Spleen (tissue), 7 donors: ENCODE measurements at regions not wholly inside any gene's neighbourhood (a gene's known extent, or its start where the extent isn't known, plus 50 kb on each side); places are given as distances from the start of the nearest gene placed in this dataset.
"Not testable (repeated sequence)": the region's sequence is repeated elsewhere in the genome, so short reads cannot be mapped to it uniquely, and the experiment has no call there.

Experiments used
- POLR2AphosphoS5 ChIP-seq, 3 donors: sonication (generic); formaldehyde crosslinking; IDR thresholded peaks; one replicate each; pipeline ENCODE4 v1.5.1; 2017; ENCODE audit warnings: antibody characterized with exemption in 3 of 3
- TF ChIP-seq, protein P1 (sequence below), 11 experiments: fragments of 200-600 bp in 7 of 11; fragments of 450-650 bp in 4 of 11; sonication (generic) in 4 of 11; IDR thresholded peaks in 8 of 11; conservative IDR thresholded peaks in 3 of 11; 1 replicate in 7 of 11; 2 replicates in 4 of 11; pipeline versions ENCODE4 v1.4.0 to v1.8.0; 2016 to 2021; ENCODE audit warnings: antibody characterized with exemption in 11 of 11, inconsistent platforms in 4 of 11, mild to moderate bottlenecking in 1 of 11
- donor health status: DM: no; HTN: no; CAD: no; lungs with moderate emphysema.
- donor health status: DM: no; HTN: no; CAD: no.
- donor health status: DM: no; HTN: no; CAD: no.

DNA sequence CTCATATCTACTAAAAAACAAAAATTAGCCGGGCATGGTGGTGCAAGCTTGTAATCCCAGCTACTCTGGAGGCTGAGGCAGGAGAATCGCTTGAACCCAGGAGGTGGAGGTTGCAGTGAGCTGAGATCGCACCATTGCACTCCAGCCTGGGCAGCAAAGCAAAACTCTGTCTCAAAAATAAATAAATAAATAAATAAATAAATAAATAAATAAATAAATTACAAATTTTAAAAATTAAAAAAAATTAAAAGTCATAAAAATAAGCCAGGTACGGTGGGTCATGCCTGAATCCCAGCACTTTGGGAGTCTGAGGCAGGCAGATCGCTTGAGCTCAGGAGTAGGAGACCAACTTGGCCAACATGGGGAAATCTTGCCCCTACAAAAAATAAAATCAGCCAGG is 59.7 kb upstream of the SH3GLB1 start:
- TF ChIP-seq, protein P1, sequence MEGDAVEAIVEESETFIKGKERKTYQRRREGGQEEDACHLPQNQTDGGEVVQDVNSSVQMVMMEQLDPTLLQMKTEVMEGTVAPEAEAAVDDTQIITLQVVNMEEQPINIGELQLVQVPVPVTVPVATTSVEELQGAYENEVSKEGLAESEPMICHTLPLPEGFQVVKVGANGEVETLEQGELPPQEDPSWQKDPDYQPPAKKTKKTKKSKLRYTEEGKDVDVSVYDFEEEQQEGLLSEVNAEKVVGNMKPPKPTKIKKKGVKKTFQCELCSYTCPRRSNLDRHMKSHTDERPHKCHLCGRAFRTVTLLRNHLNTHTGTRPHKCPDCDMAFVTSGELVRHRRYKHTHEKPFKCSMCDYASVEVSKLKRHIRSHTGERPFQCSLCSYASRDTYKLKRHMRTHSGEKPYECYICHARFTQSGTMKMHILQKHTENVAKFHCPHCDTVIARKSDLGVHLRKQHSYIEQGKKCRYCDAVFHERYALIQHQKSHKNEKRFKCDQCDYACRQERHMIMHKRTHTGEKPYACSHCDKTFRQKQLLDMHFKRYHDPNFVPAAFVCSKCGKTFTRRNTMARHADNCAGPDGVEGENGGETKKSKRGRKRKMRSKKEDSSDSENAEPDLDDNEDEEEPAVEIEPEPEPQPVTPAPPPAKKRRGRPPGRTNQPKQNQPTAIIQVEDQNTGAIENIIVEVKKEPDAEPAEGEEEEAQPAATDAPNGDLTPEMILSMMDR (IDR thresholded peaks at IDR 0.05 in 8 of 11, conservative IDR thresholded peaks at IDR 0.05 in 3 of 11), result not testable (repeated sequence)
- TF ChIP-seq POLR2AphosphoS5 (IDR thresholded peaks at IDR 0.05), result not testable (repeated sequence)
